GM19023 (cell line): ENCODE measurements at regions not wholly inside any gene's neighbourhood (a gene's known extent, or its start where the extent isn't known, plus 50 kb on each side); places are given as distances from the start of the nearest gene placed in this dataset.

Experiments used
- ATAC-seq: cut with Tn5 transposase; IDR thresholded peaks from one replicate; pipeline ENCODE4 v1.9.1; 2021; ENCODE audit warnings: mild to moderate bottlenecking, moderate library complexity; ENCODE audit not compliant: unreplicated experiment

GRCh38 chr20:48286601-48287000, 501.3 kb upstream of the SULF2 start:
- ATAC-seq, result no peak

GRCh38 chr20:48285656-48286055, 500.4 kb upstream of the SULF2 start:
- ATAC-seq, result no peak

GRCh38 chr20:48284837-48285236, 499.6 kb upstream of the SULF2 start:
- ATAC-seq, result no peak

GRCh38 chr20:48284315-48284714, 499.0 kb upstream of the SULF2 start:
- no peak for ATAC-seq

GRCh38 chr20:48283470-48284110, 498.3 kb upstream of the SULF2 start:
- ATAC-seq, result no peak

- ATAC-seq, result no peak
Observed at GRCh38 chr20:48282591-48283228, 497.4 kb upstream of the SULF2 start.

- ATAC-seq, result no peak
Observed at GRCh38 chr20:48281501-48281900, 496.2 kb upstream of the SULF2 start.

GRCh38 chr20:48278961-48279481, 493.7 kb upstream of the SULF2 start:
- no peak for ATAC-seq

- no peak for ATAC-seq
Observed at GRCh38 chr20:48277266-48277665, 492.0 kb upstream of the SULF2 start.

- no peak for ATAC-seq
Observed at GRCh38 chr20:48276021-48276342, 490.7 kb upstream of the SULF2 start.

- ATAC-seq, result no peak
Observed at GRCh38 chr20:48275286-48276020, 490.2 kb upstream of the SULF2 start.

- no peak for ATAC-seq
Observed at GRCh38 chr20:48273843-48274242, 488.6 kb upstream of the SULF2 start.

GRCh38 chr20:48270885-48271284, 485.6 kb upstream of the SULF2 start:
- ATAC-seq, result no peak

GRCh38 chr20:48267860-48268633, 482.8 kb upstream of the SULF2 start:
- no peak for ATAC-seq

GRCh38 chr20:48266571-48266970, 481.3 kb upstream of the SULF2 start:
- no peak for ATAC-seq

- no peak for ATAC-seq
Observed at GRCh38 chr20:48265791-48266190, 480.5 kb upstream of the SULF2 start.

- no peak for ATAC-seq
Observed at GRCh38 chr20:48262955-48263354, 477.7 kb upstream of the SULF2 start.

- ATAC-seq, result no peak
Observed at GRCh38 chr20:48262466-48262865, 477.2 kb upstream of the SULF2 start.

- no peak for ATAC-seq
Observed at GRCh38 chr20:48261398-48261910, 476.2 kb upstream of the SULF2 start.

GRCh38 chr20:48260129-48260756, 475.0 kb upstream of the SULF2 start:
- ATAC-seq, result no peak

- ATAC-seq, result no peak
Observed at GRCh38 chr20:48259456-48259855, 474.2 kb upstream of the SULF2 start.
